ENCODE measurements at regions not wholly inside any gene's neighbourhood (a gene's known extent, or its start where the extent isn't known, plus 50 kb on each side); places are given as distances from the start of the nearest gene placed in this dataset.
"Not testable (repeated sequence)": the region's sequence is repeated elsewhere in the genome, so short reads cannot be mapped to it uniquely, and the experiment has no call there.

DNA sequence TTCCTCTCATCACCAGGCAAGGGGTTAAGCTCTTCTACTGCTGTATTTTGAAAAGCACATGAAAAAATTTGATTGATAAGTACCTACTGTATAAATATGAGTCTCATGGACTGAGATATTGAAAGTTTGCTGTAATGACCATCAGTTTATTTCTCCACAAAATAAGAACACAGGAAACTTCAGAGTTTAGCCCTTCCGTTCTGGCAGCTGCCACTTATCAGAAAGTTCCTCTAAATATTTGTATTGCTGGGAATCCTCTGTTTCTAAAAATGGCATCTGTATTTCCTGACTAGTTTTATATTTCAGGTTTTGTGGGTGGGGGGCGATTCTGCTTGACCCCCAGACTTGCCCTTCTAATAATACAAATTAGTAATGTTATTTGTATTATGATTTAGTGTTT is 92.0 kb downstream of the LYZL2 start:
- Histone ChIP-seq H3K4me1 (replicated peaks) (no peaks in the 10 kb centered on the region), H3K27me3 (replicated peaks; ENCODE audit: insufficient read depth) (no peaks in the 10 kb centered on the region), H3K27ac (no peak overlapping the region), H3K4me3 (no peak overlapping the region), H3K9me3 (no peaks in the 10 kb centered on the region), H3K36me3 (no peaks in the 10 kb centered on the region)
- TF ChIP-seq POLR2AphosphoS5 (IDR thresholded peaks at IDR 0.05): no peak
- TF ChIP-seq POLR2A (IDR thresholded peaks at IDR 0.05): no peak
- TF ChIP-seq, protein P1, sequence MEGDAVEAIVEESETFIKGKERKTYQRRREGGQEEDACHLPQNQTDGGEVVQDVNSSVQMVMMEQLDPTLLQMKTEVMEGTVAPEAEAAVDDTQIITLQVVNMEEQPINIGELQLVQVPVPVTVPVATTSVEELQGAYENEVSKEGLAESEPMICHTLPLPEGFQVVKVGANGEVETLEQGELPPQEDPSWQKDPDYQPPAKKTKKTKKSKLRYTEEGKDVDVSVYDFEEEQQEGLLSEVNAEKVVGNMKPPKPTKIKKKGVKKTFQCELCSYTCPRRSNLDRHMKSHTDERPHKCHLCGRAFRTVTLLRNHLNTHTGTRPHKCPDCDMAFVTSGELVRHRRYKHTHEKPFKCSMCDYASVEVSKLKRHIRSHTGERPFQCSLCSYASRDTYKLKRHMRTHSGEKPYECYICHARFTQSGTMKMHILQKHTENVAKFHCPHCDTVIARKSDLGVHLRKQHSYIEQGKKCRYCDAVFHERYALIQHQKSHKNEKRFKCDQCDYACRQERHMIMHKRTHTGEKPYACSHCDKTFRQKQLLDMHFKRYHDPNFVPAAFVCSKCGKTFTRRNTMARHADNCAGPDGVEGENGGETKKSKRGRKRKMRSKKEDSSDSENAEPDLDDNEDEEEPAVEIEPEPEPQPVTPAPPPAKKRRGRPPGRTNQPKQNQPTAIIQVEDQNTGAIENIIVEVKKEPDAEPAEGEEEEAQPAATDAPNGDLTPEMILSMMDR (IDR thresholded peaks at IDR 0.05): no peak
- intact Hi-C loops (cut with DNase I): loop anchor here (5.0 kb wide), 1 partner anchor 145 kb away; no protein-coding TSS in a partner anchor
- no peak for DNase-seq (ENCODE audit: low spot score)
- WGBS: 45% methylated on average over 2 of the region's 2 CpGs

DNA sequence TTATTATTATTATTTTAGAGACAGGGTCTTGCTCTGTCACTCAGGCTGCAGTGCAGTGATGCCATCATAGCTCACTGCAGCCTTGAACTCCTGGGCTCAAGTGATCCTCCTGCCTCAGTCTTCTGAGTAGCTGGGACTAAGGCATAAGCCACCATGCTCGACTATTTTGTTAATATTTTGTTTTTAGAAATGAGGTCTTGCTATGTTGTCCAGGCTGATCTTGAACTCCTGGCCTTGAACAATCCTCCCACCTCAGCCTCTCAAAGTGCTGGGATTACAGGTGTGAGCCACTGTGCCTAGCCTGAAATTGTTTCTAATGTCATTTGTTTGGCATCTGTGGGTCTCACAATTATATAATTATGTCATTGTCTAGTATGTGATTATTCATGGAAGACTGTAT is 92.4 kb downstream of the LYZL2 start:
- intact Hi-C loops (cut with DNase I): loop anchor here (5.0 kb wide), 1 partner anchor 145 kb away; no protein-coding TSS in a partner anchor
- 64% methylated on average over 1 of the region's 1 CpG for WGBS
- H3K36me3 ChIP-seq; DNase-seq (ENCODE audit: low spot score); H3K4me3 ChIP-seq; H3K27me3 ChIP-seq (replicated peaks; ENCODE audit: insufficient read depth); H3K27ac ChIP-seq; H3K9me3 ChIP-seq; H3K4me1 ChIP-seq (replicated peaks): not testable (repeated sequence)

DNA sequence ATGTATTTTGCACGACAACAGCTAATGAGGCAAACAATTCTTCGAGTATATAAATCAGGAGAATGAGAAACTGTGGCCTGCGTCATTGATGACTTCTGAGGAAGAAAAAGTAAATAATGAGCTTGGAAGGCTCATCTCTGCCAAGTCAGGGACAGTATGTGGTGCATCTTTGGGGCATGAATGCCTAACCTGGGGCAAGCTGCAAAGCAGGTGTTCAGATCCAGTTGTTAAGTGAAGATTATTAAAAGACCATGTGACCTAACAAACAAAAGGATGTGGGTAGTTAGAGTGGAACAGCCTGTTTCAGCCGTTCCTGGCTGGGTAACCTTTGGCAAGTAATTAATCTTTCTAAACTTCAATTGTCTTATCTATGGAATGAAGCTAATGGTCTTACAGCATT is 93.0 kb downstream of the LYZL2 start:
- Histone ChIP-seq H3K27me3 (replicated peaks; ENCODE audit: insufficient read depth) (no peaks in the 10 kb centered on the region), H3K4me1 (replicated peaks) (no peaks in the 10 kb centered on the region), H3K9me3 (no peaks in the 10 kb centered on the region), H3K36me3 (no peaks in the 10 kb centered on the region), H3K27ac (no peak overlapping the region), H3K4me3 (no peak overlapping the region)
- intact Hi-C loops (cut with DNase I): loop anchor here (5.0 kb wide), 1 partner anchor 144 kb away; no protein-coding TSS in a partner anchor
- no peak for DNase-seq (ENCODE audit: low spot score)
- WGBS: 32% methylated on average over 4 of the region's 4 CpGs
- TF ChIP-seq POLR2A (IDR thresholded peaks at IDR 0.05) (no peak), POLR2AphosphoS5 (IDR thresholded peaks at IDR 0.05) (no peak)
- TF ChIP-seq, protein P1 (IDR thresholded peaks at IDR 0.05): no peak

DNA sequence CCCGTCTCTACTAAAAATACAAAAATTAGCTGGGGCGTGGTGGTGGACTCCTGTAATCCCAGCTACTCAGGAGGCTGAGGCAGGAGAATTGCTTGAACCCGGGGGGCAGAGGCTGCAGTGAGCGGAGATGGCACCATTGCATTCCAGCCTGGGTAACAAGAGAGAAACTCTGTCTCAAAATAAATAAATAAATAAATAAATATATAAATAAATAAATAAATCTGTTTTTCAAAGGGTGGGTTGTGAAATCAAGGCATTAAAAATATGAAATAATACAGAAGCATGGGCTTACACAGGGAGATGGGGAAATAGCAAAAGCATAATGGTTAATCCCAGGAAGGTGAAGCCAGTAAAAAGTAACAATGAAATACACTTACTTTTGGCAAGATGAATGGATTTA is 93.9 kb downstream of the LYZL2 start:
- Histone ChIP-seq H3K27me3 (replicated peaks; ENCODE audit: insufficient read depth) (no peaks in the 10 kb centered on the region), H3K9me3 (no peaks in the 10 kb centered on the region), H3K4me1 (replicated peaks) (no peaks in the 10 kb centered on the region), H3K4me3 (no peak overlapping the region), H3K27ac (no peak overlapping the region), H3K36me3 (no peaks in the 10 kb centered on the region)
- no peak for TF ChIP-seq POLR2A (IDR thresholded peaks at IDR 0.05)
- TF ChIP-seq POLR2AphosphoS5 (IDR thresholded peaks at IDR 0.05): no peak
- TF ChIP-seq, protein P1 (IDR thresholded peaks at IDR 0.05): no peak
- DNase-seq (ENCODE audit: low spot score): no peak
- 90% methylated on average over 4 of the region's 4 CpGs for WGBS
- intact Hi-C loops (cut with DNase I): loop anchor here (5.0 kb wide), 1 partner anchor 143 kb away; no protein-coding TSS in a partner anchor

DNA sequence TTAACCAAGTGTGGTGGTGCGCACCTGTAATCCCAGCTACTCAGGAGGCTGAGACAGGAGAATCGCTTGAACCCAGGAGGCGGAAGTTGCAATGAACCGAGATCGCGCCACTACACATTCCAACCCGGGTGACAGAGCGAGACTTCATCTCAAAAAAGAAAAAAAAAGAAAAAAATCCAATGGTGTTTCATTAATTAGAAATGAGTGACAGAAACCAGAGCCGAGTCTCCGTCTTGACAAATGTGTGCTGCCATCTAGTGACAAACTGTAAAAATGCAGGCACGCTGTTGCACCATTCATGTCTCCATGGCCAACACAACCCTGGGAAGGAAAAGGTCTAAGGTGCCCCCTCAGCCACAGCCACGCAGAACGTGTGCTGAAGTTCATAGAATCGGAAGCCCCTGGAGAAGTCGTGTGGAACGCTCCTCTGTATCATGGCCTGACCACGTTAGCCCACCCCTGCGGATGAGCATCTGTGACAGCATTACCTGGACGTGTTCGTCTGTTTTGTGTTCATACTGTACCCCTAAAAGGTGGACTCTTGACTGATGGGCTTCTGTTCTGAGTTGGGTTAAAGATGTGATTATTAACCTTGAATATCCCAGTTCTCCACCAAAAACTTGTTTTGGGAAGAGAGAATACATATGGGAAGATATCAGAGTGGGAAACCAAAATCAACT is 94.9 kb downstream of the LYZL2 start:
- no peak overlapping the region for H3K4me3 ChIP-seq
- H3K27me3 ChIP-seq (replicated peaks; ENCODE audit: insufficient read depth): no peaks in the 10 kb centered on the region
- TF ChIP-seq, protein P1 (IDR thresholded peaks at IDR 0.05): peak; percentile 67 to 88 (median 82)
- no peak for TF ChIP-seq POLR2A (IDR thresholded peaks at IDR 0.05)
- intact Hi-C loops (cut with DNase I): loop anchor here (5.0 kb wide), 1 partner anchor 142 kb away; no protein-coding TSS in a partner anchor
- no peaks in the 10 kb centered on the region for H3K9me3 ChIP-seq
- WGBS: 34% methylated on average over 20 of the region's 20 CpGs
- H3K36me3 ChIP-seq: no peaks in the 10 kb centered on the region
- DNase-seq (ENCODE audit: low spot score): peak; percentile 70
- no peaks in the 10 kb centered on the region for H3K4me1 ChIP-seq (replicated peaks)
- H3K27ac ChIP-seq: no peak overlapping the region
